ENCODE measurements at regions not wholly inside any gene's neighbourhood (a gene's known extent, or its start where the extent isn't known, plus 50 kb on each side); places are given as distances from the start of the nearest gene placed in this dataset.

- no peak overlapping the region for H3K27ac Mint-ChIP-seq
- H3K27me3 Mint-ChIP-seq (ENCODE audit: low read depth, poor library complexity) = peaks cover 6% of the 10 kb centered on the region
- H3K4me1 Mint-ChIP-seq = peaks cover 18% of the 10 kb centered on the region
- no peaks in the 10 kb centered on the region for H3K36me3 Mint-ChIP-seq (ENCODE audit: low read depth)
- no peak for TF ChIP-seq CTCF (IDR thresholded peaks at IDR 0.05)
- no peak for DNase-seq
- no peaks in the 10 kb centered on the region for H3K9me3 Mint-ChIP-seq
- H3K4me3 Mint-ChIP-seq = no peak overlapping the region
Measured at GRCh38 chr2:55106148-55106547, 55.9 kb upstream of the RTN4 start.

GRCh38 chr2:55105456-55105855 is 55.2 kb upstream of the RTN4 start:
- DNase-seq = no peak
- Mint-ChIP-seq H3K27ac (no peak overlapping the region), H3K4me3 (no peak overlapping the region), H3K9me3 (no peaks in the 10 kb centered on the region), H3K4me1 (peaks cover 13% of the 10 kb centered on the region), H3K36me3 (ENCODE audit: low read depth) (no peaks in the 10 kb centered on the region), H3K27me3 (ENCODE audit: low read depth, poor library complexity) (peaks cover 6% of the 10 kb centered on the region)
- no peak for TF ChIP-seq CTCF (IDR thresholded peaks at IDR 0.05)

GRCh38 chr2:55103046-55103445 is 52.8 kb upstream of the RTN4 start:
- no peak overlapping the region for H3K4me3 Mint-ChIP-seq
- no peak overlapping the region for H3K27ac Mint-ChIP-seq
- TF ChIP-seq CTCF (IDR thresholded peaks at IDR 0.05) = no peak
- no peaks in the 10 kb centered on the region for H3K36me3 Mint-ChIP-seq (ENCODE audit: low read depth)
- H3K4me1 Mint-ChIP-seq = no peaks in the 10 kb centered on the region
- peaks cover 3% of the 10 kb centered on the region for H3K27me3 Mint-ChIP-seq (ENCODE audit: low read depth, poor library complexity)
- no peak for DNase-seq
- no peaks in the 10 kb centered on the region for H3K9me3 Mint-ChIP-seq

- H3K4me1 Mint-ChIP-seq = no peaks in the 10 kb centered on the region
Measured at GRCh38 chr2:55102056-55102812, 52.0 kb upstream of the RTN4 start.

GRCh38 chr2:55101466-55101865 is 51.2 kb upstream of the RTN4 start:
- H3K4me3 Mint-ChIP-seq = no peak overlapping the region
- H3K36me3 Mint-ChIP-seq (ENCODE audit: low read depth) = no peaks in the 10 kb centered on the region
- no peaks in the 10 kb centered on the region for H3K4me1 Mint-ChIP-seq
- no peak for DNase-seq
- no peaks in the 10 kb centered on the region for H3K9me3 Mint-ChIP-seq
- H3K27ac Mint-ChIP-seq = no peak overlapping the region
- no peak for TF ChIP-seq CTCF (IDR thresholded peaks at IDR 0.05)
- peaks cover 3% of the 10 kb centered on the region for H3K27me3 Mint-ChIP-seq (ENCODE audit: low read depth, poor library complexity)

More at GRCh38 chr2:55102056-55102812, 52.0 kb upstream of the RTN4 start:
- H3K27me3 Mint-ChIP-seq (ENCODE audit: low read depth, poor library complexity) = peaks cover 3% of the 10 kb centered on the region
- H3K9me3 Mint-ChIP-seq = no peaks in the 10 kb centered on the region
- no peak for TF ChIP-seq CTCF (IDR thresholded peaks at IDR 0.05)
- no peaks in the 10 kb centered on the region for H3K36me3 Mint-ChIP-seq (ENCODE audit: low read depth)
- DNase-seq = no peak
- H3K27ac Mint-ChIP-seq = no peak overlapping the region
- no peak overlapping the region for H3K4me3 Mint-ChIP-seq
